Fibroblast of lung (primary cell): ENCODE measurements at regions not wholly inside any gene's neighbourhood (a gene's known extent, or its start where the extent isn't known, plus 50 kb on each side); places are given as distances from the start of the nearest gene placed in this dataset.

Experiments
- CTCF ChIP-seq, 2 donors: IDR thresholded peaks in 1 of 2; conservative IDR thresholded peaks in 1 of 2; 1 replicate in 1 of 2; 2 replicates in 1 of 2; pipeline ENCODE4 v1.5.1; 2011 to 2012; ENCODE audit warnings: low read length in 2 of 2, control low read depth in 1 of 2, inconsistent platforms in 1 of 2, low read depth in 1 of 2, mild to moderate bottlenecking in 1 of 2
- EZH2 ChIP-seq: IDR thresholded peaks from 2 replicates; pipeline ENCODE4 v1.5.1; 2012; ENCODE audit warnings: low read length, control low read depth, mild to moderate bottlenecking; ENCODE audit errors: missing control alignments

GRCh38 chr4:128403586-128403985, 116.0 kb upstream of the PGRMC2 start:
- TF ChIP-seq CTCF (conservative IDR thresholded peaks at IDR 0.05 in 1 of 2, IDR thresholded peaks at IDR 0.05 in 1 of 2; ENCODE audit: low read depth in 1 of 2, low read length in 2 of 2) (no peak), EZH2 (no peak)
